ENCODE measurements at regions not wholly inside any gene's neighbourhood (a gene's known extent, or its start where the extent isn't known, plus 50 kb on each side); places are given as distances from the start of the nearest gene placed in this dataset.

DNA sequence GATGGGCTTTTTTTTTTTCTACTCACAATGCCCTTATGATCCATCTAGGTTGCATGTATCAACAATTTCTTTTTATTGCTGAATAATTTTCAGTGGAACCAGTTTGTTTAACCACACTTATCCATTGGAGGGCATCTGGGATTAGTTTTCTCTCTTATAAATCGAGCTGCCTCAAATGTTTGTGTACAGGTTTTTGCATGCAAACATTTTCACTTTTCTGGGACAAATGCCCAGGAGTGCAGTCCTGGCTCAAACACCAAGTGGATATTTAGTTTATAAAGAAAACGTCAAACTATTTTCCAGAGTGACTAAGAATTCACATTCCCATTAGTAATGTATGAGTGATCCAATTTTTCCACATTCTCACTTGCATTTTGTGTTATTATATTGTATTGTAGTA, 313.4 kb downstream of the CXCL12 start:
- Histone ChIP-seq H3K36me3 (replicated peaks) (no peaks in the 10 kb centered on the region), H3K4me3 (ENCODE audit: low read depth, low read length) (no peak overlapping the region), H3K27ac (no peak overlapping the region), H3K27me3 (replicated peaks) (no peaks in the 10 kb centered on the region)
- in situ Hi-C loops (cut with HindIII; ENCODE audit: low pct_ligation_motif_present, low sequenced_read_pairs) = no loop called here
- TF ChIP-seq, protein P1, sequence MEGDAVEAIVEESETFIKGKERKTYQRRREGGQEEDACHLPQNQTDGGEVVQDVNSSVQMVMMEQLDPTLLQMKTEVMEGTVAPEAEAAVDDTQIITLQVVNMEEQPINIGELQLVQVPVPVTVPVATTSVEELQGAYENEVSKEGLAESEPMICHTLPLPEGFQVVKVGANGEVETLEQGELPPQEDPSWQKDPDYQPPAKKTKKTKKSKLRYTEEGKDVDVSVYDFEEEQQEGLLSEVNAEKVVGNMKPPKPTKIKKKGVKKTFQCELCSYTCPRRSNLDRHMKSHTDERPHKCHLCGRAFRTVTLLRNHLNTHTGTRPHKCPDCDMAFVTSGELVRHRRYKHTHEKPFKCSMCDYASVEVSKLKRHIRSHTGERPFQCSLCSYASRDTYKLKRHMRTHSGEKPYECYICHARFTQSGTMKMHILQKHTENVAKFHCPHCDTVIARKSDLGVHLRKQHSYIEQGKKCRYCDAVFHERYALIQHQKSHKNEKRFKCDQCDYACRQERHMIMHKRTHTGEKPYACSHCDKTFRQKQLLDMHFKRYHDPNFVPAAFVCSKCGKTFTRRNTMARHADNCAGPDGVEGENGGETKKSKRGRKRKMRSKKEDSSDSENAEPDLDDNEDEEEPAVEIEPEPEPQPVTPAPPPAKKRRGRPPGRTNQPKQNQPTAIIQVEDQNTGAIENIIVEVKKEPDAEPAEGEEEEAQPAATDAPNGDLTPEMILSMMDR (IDR thresholded peaks at IDR 0.05; ENCODE audit: low read depth, low read length, missing control alignments) = no peak
- no peak for DNase-seq

DNA sequence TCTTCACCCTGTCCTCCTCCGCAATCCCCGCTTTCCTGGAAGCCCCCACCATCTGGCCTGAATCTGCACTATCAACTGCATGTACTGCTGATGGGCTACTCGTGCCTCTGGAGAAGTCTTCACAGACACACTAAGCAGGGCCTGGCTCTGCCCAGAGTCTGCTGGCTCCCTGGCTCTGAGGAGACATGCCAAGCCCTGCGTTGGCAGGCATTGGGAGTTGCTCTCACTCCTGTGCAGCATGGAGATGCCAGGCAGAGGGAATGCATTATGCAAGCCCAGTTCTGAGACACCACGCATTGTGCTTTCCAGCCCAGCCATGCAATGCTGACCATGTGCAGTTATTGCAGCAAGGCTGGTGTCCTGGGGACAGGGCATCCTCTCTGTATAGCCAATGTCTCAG, 314.6 kb downstream of the CXCL12 start:
- Histone ChIP-seq H3K27ac (no peak overlapping the region), H3K27me3 (replicated peaks) (no peaks in the 10 kb centered on the region), H3K36me3 (replicated peaks) (no peaks in the 10 kb centered on the region), H3K4me3 (ENCODE audit: low read depth, low read length) (no peak overlapping the region)
- in situ Hi-C loops (cut with HindIII; ENCODE audit: low pct_ligation_motif_present, low sequenced_read_pairs) = no loop called here
- no peak for DNase-seq
- TF ChIP-seq, protein P1 (IDR thresholded peaks at IDR 0.05; ENCODE audit: low read depth, low read length, missing control alignments) = no peak

DNA sequence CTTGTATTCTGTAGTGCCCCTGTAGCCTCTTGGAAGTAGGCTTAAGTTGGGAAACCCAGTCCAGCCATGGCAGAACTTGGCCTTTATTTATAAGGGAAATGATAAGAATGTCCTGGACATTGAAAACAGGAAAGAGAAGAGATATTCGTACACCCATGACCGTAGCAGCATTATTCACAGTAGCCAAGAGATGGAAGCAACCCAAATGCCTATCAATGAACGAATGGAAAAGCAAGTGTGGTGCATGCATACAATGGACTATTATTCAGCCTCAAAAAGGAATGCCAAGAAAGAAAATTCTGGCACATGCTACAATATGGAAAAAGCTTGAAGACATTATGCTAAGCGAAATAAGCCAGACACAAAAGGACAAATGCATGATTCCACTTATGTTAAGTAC, 315.3 kb downstream of the CXCL12 start:
- TF ChIP-seq, protein P1 (IDR thresholded peaks at IDR 0.05; ENCODE audit: low read depth, low read length, missing control alignments) = no peak
- in situ Hi-C loops (cut with HindIII; ENCODE audit: low pct_ligation_motif_present, low sequenced_read_pairs) = no loop called here

DNA sequence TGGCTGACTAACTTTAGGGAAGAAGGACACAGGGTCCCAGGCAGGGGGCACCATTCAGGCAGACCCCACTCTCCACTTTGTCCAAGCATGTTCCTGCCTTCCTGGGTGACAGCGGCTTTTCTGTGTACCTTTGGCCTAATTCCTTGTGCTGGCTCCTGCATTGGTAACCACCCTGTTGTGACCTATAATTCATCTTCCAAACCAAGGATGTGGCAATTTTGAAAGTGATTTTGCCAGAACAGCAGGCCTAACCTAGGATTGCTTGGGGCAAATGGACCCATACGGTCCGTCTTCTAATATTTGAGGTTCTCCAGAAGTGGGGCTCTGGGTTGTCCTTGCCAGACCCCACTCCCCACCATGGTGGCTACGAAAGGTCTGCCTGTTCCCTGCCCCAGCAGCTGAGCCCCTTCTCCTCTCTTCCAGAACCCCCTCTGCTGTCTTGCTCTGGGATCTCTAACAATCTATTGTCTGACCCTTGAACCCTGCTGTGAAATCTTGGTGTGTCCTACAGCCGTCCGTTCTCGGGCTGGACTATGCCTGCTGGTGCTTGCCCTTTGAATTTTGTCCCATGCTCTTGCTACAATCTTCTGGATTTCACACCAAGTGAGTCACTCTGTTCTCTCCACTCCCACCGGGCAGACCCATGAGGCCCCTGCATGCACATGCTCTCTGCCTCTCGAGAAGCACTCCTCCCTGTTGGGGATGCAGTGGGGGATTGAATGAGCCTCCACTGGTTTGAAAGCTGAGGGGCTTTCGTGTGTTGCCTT, 316.0 kb downstream of the CXCL12 start:
- Histone ChIP-seq H3K36me3 (replicated peaks) (no peaks in the 10 kb centered on the region), H3K4me3 (ENCODE audit: low read depth, low read length) (no peak overlapping the region), H3K27ac (no peak overlapping the region), H3K27me3 (replicated peaks) (no peaks in the 10 kb centered on the region)
- in situ Hi-C loops (cut with HindIII; ENCODE audit: low pct_ligation_motif_present, low sequenced_read_pairs) = no loop called here
- peak; percentile 9 for DNase-seq
- TF ChIP-seq, protein P1 (IDR thresholded peaks at IDR 0.05; ENCODE audit: low read depth, low read length, missing control alignments) = no peak

More for the DNA sequence above, 315.3 kb downstream of the CXCL12 start:
- Histone ChIP-seq H3K27ac (no peak overlapping the region), H3K27me3 (replicated peaks) (no peaks in the 10 kb centered on the region), H3K4me3 (ENCODE audit: low read depth, low read length) (no peak overlapping the region), H3K36me3 (replicated peaks) (no peaks in the 10 kb centered on the region)
- no peak for DNase-seq

DNA sequence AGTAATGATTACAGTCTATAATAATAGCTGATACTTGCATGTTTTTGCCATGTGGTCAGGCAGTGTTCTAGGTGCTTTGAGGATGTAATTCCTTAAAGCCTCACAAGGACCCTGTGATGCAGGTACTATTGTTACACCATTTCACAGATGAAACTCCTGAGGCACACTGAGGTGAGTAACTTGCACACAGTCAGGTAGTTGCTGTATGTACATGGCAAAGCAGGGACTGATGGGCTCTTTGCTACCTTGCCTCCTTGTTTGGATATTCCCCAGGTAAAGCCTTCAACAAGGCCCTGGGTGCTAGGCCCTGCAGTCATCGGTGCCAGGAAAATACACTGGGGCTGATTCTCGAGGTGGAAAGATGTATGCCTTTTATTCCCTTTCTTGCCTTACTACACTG, 317.5 kb downstream of the CXCL12 start:
- H3K36me3 ChIP-seq (replicated peaks) = no peaks in the 10 kb centered on the region
- H3K27ac ChIP-seq = no peak overlapping the region
- H3K4me3 ChIP-seq (ENCODE audit: low read depth, low read length) = no peak overlapping the region
- TF ChIP-seq, protein P1 (IDR thresholded peaks at IDR 0.05; ENCODE audit: low read depth, low read length, missing control alignments) = no peak
- in situ Hi-C loops (cut with HindIII; ENCODE audit: low pct_ligation_motif_present, low sequenced_read_pairs) = no loop called here
- H3K27me3 ChIP-seq (replicated peaks) = no peaks in the 10 kb centered on the region
- DNase-seq = no peak

Data from brain microvascular endothelial cell (primary cell).